H1 (cell line): ENCODE measurements at regions not wholly inside any gene's neighbourhood (a gene's known extent, or its start where the extent isn't known, plus 50 kb on each side); places are given as distances from the start of the nearest gene placed in this dataset.

Experiments
- CTCF ChIA-PET: fragments of 300-600 bp; sonication (Branson Sonifier 250); formaldehyde crosslinking; loops from one replicate; lab custom pipeline; 2021; ENCODE audit not compliant: partially characterized antibody; lab: Charles Lee
- POLR2A ChIA-PET: fragments of 300-600 bp; sonication (Branson Sonifier 250); formaldehyde crosslinking; loops from one replicate; lab custom pipeline; 2021; ENCODE audit warnings: inconsistent platforms; ENCODE audit not compliant: partially characterized antibody; lab: Charles Lee
- DNase-seq, 2 experiments: peaks; one replicate each; pipeline versions ENCODE4 v3.0.0 to v3.0.0-alpha.2; 2010 to 2022; ENCODE audit warnings: low spot score in 2 of 2, low read depth in 1 of 2, mixed read lengths in 1 of 2
- FAIRE-seq: peaks from 2 replicates; lab custom pipeline; 2011; peaks lifted over from hg19 to GRCh38; lab: Jason Lieb, UNC
- H2AFZ ChIP-seq: 2 replicates; pipeline ENCODE4 v1.8.1; 2012; ENCODE audit warnings: low read length, inconsistent platforms
- H2AK5ac ChIP-seq: 2 replicates; pipeline ENCODE4 v1.6.1; 2013; ENCODE audit warnings: low read depth, low read length
- H2BK120ac ChIP-seq: replicated peaks from 2 replicates; pipeline ENCODE3; 2013; ENCODE audit warnings: low read depth, low read length, inconsistent platforms
- H2BK12ac ChIP-seq: 2 replicates; pipeline ENCODE4 v1.6.1; 2013; ENCODE audit warnings: low read depth, low read length
- H2BK15ac ChIP-seq: 2 replicates; pipeline ENCODE4 v1.6.1; 2013; ENCODE audit warnings: low read length
- H2BK20ac ChIP-seq: 2 replicates; pipeline ENCODE4 v1.6.1; 2013; ENCODE audit warnings: low read length
- H2BK5ac ChIP-seq: 2 replicates; pipeline ENCODE4 v1.6.1; 2013; ENCODE audit warnings: low read depth, low read length
- H3K14ac ChIP-seq: 2 replicates; pipeline ENCODE4 v1.6.1; 2013; ENCODE audit warnings: inconsistent platforms; ENCODE audit not compliant: insufficient read length
- H3K18ac ChIP-seq: 2 replicates; pipeline ENCODE4 v1.6.1; 2013; ENCODE audit warnings: low read length; ENCODE audit errors: extremely low read depth
- H3K23ac ChIP-seq: 2 replicates; pipeline ENCODE4 v1.6.1; 2013; ENCODE audit warnings: inconsistent platforms; ENCODE audit not compliant: insufficient read length
- H3K23me2 ChIP-seq: 2 replicates; pipeline ENCODE4 v1.6.1; 2013; ENCODE audit warnings: low read depth, low read length
- H3K27ac ChIP-seq: 2 replicates; pipeline ENCODE4 v1.6.1; 2011; ENCODE audit warnings: low read depth, low read length, inconsistent platforms
- H3K27me3 ChIP-seq, 4 experiments: replicated peaks in 1 of 4; 1 replicate in 1 of 4; 2 replicates in 3 of 4; pipeline versions ENCODE4 v1.6.1 to v1.8.1; 2011 to 2013; ENCODE audit warnings: low read length in 3 of 4, mild to moderate bottlenecking in 3 of 4, inconsistent platforms in 2 of 4, mixed read lengths in 2 of 4, moderate library complexity in 1 of 4; ENCODE audit not compliant: control insufficient read depth in 3 of 4, insufficient read depth in 3 of 4; ENCODE audit errors: extremely low read depth in 1 of 4
- H3K36me3 ChIP-seq, 4 experiments: 2 replicates each; pipeline versions ENCODE4 v1.6.1 to v1.8.1; 2011 to 2013; ENCODE audit warnings: mild to moderate bottlenecking in 4 of 4, low read length in 3 of 4, moderate library complexity in 2 of 4, control low read depth in 1 of 4, inconsistent platforms in 1 of 4; ENCODE audit not compliant: insufficient read depth in 4 of 4, control insufficient read depth in 2 of 4
- H3K4ac ChIP-seq: replicated peaks from 2 replicates; pipeline ENCODE3; 2013; ENCODE audit warnings: low read length, low read depth, mixed read lengths, inconsistent platforms; ENCODE audit not compliant: insufficient read length
- H3K4me1 ChIP-seq, 4 experiments: replicated peaks in 1 of 4; 1 replicate in 1 of 4; 2 replicates in 3 of 4; pipeline versions ENCODE4 v1.6.1 to v1.8.1; 2011 to 2013; ENCODE audit warnings: low read length in 3 of 4, inconsistent platforms in 2 of 4, mixed read lengths in 1 of 4; ENCODE audit not compliant: insufficient read depth in 4 of 4, control insufficient read depth in 3 of 4
- H3K4me2 ChIP-seq, 2 experiments: 2 replicates each; pipeline versions ENCODE4 v1.6.1 to v1.8.1; 2011 to 2013; ENCODE audit warnings: low read depth in 2 of 2, low read length in 2 of 2, control low read depth in 1 of 2, inconsistent platforms in 1 of 2, mild to moderate bottlenecking in 1 of 2; ENCODE audit not compliant: insufficient read depth in 1 of 2
- H3K4me3 ChIP-seq, 4 experiments: fragments of 200-600, 300-600 bp in 1 of 4; sonication (generic), shearing (Covaris generic), sonication (Bioruptor Twin) in 1 of 4; 2 replicates each; pipeline versions ENCODE4 v1.5.1 to v1.8.1; 2011 to 2016; ENCODE audit warnings: low read length in 4 of 4, low read depth in 3 of 4, control low read depth in 2 of 4, inconsistent platforms in 2 of 4, mild to moderate bottlenecking in 2 of 4, mixed read lengths in 1 of 4, moderate library complexity in 1 of 4; ENCODE audit not compliant: insufficient read depth in 2 of 4; ENCODE audit errors: extremely low read depth in 1 of 4
- H3K56ac ChIP-seq: replicated peaks from 2 replicates; pipeline ENCODE3; 2013; ENCODE audit warnings: low read depth, mild to moderate bottlenecking, mixed read lengths, low read length, inconsistent platforms; ENCODE audit not compliant: insufficient read length
- H3K79me1 ChIP-seq: 2 replicates; pipeline ENCODE4 v1.6.1; 2013; ENCODE audit warnings: low read depth, low read length, control low read depth
- H3K79me2 ChIP-seq, 2 experiments: 2 replicates each; pipeline versions ENCODE4 v1.6.1 to v1.8.1; 2012 to 2013; ENCODE audit warnings: low read length in 2 of 2, mild to moderate bottlenecking in 2 of 2, inconsistent platforms in 1 of 2; ENCODE audit not compliant: insufficient read depth in 2 of 2, control insufficient read depth in 1 of 2
- H3K9ac ChIP-seq, 4 experiments: replicated peaks in 1 of 4; 1 replicate in 1 of 4; 2 replicates in 3 of 4; pipeline versions ENCODE4 v1.6.1 to v1.8.1; 2011 to 2013; ENCODE audit warnings: low read depth in 3 of 4, low read length in 3 of 4, control low read depth in 2 of 4, mild to moderate bottlenecking in 2 of 4, moderate library complexity in 2 of 4, inconsistent platforms in 1 of 4; ENCODE audit errors: extremely low read depth in 1 of 4
- H3K9me3 ChIP-seq, 2 experiments: 2 replicates each; pipeline versions ENCODE4 v1.6.1 to v1.8.1; 2012 to 2013; ENCODE audit warnings: mild to moderate bottlenecking in 2 of 2, moderate library complexity in 2 of 2, control low read depth in 1 of 2, inconsistent platforms in 1 of 2, low read depth in 1 of 2, low read length in 1 of 2, mixed read lengths in 1 of 2; ENCODE audit not compliant: insufficient read depth in 2 of 2
- H4K20me1 ChIP-seq, 2 experiments: replicated peaks in 1 of 2; 2 replicates each; pipeline versions ENCODE3 to v1.8.1; 2011 to 2013; ENCODE audit warnings: inconsistent platforms in 2 of 2, low read length in 2 of 2, mild to moderate bottlenecking in 1 of 2; ENCODE audit not compliant: insufficient read depth in 2 of 2, control insufficient read depth in 1 of 2
- H4K5ac ChIP-seq: 2 replicates; pipeline ENCODE4 v1.6.1; 2013; ENCODE audit warnings: low read length, low read depth, mixed read lengths, inconsistent platforms; ENCODE audit not compliant: insufficient read length
- H4K8ac ChIP-seq: 2 replicates; pipeline ENCODE4 v1.8.0; 2013; ENCODE audit warnings: mild to moderate bottlenecking, moderate library complexity, low read length, inconsistent platforms; ENCODE audit not compliant: insufficient read depth; ENCODE audit errors: extremely low read depth
- H4K91ac ChIP-seq: replicated peaks from 2 replicates; pipeline ENCODE3; 2013; ENCODE audit warnings: low read length, mixed read lengths, inconsistent platforms; ENCODE audit not compliant: insufficient read length
- MAFK ChIP-seq: IDR thresholded peaks from 2 replicates; pipeline ENCODE4 v1.6.1; 2012; ENCODE audit warnings: low read depth, mild to moderate bottlenecking, improper control_type of control experiment, low read length
- SUZ12 ChIP-seq: fragments of 200-600 bp; sonication (generic); IDR thresholded peaks from 2 replicates; pipeline ENCODE4 v1.6.1; 2012; ENCODE audit warnings: mild to moderate bottlenecking, inconsistent platforms, low read length, moderate library complexity, mixed read lengths
- WGBS, 2 experiments: shearing (Covaris generic) in 1 of 2; methylation state at CpG; one replicate each; pipeline versions ENCODE4 v1.1.6 to v1.1.7; 2013 to 2015; ENCODE audit warnings: low lambda C conversion rate in 2 of 2, mixed read lengths in 2 of 2, inconsistent platforms in 1 of 2, low coverage in 1 of 2, missing lambda C conversion rate in 1 of 2; ENCODE audit not compliant: insufficient replicate concordance in 2 of 2, insufficient coverage in 1 of 2, insufficient read length in 1 of 2; ENCODE audit errors: extremely low coverage in 1 of 2, missing lambda C conversion rate in 1 of 2; 5-methylcytosine and 5-hydroxymethylcytosine counted together

DNA sequence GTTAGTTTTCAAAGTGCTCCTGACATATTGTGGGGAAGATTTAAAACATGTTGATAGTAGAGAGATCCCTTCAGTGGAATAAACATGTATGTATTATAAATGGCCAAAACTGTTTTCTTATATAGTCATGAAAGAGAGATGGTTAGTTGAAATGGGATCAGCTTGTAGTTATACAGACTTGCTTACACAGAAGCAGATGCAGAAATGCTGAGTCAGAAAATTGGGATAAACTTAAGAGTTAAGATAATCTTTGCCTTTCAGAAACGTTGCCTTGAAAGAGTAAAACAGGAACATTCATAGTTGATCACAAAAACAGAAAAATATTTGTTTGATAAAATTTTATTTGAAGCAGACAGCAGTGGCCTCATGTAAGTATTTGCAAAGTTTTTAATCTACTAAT is 433.2 kb upstream of the BCHE start:
- Histone ChIP-seq H3K36me3 (no peaks in the 10 kb centered on the region), H3K14ac (no peak overlapping the region), H3K56ac (no peak overlapping the region), H4K20me1 (no peaks in the 10 kb centered on the region), H3K4ac (no peak overlapping the region), H3K9me3 (no peaks in the 10 kb centered on the region), H3K79me1 (no peaks in the 10 kb centered on the region), H3K4me3 (no peak overlapping the region), H4K91ac (no peak overlapping the region), H2BK15ac (no peak overlapping the region), H3K4me1 (no peaks in the 10 kb centered on the region), H2BK120ac (no peak overlapping the region), H3K23me2 (no peaks in the 10 kb centered on the region), H3K23ac (no peak overlapping the region), H2BK20ac (no peak overlapping the region), H4K5ac (no peak overlapping the region), H3K9ac (no peak overlapping the region), H2BK12ac (no peak overlapping the region), H3K27me3 (no peaks in the 10 kb centered on the region), H2BK5ac (no peak overlapping the region), H4K8ac (no peak overlapping the region), H3K27ac (no peak overlapping the region), H2AFZ (no peak overlapping the region), H3K4me2 (no peak overlapping the region), H3K79me2 (no peaks in the 10 kb centered on the region), H2AK5ac (no peak overlapping the region), H3K18ac (no peak overlapping the region)
- TF ChIP-seq SUZ12 (no peak), MAFK (peak; percentile 60; the same call in 1 of the 2 replicates)
- POLR2A ChIA-PET: no interaction called here
- no peak for FAIRE-seq
- DNase-seq: no peak
- CTCF ChIA-PET: no interaction called here
- 88% methylated on average over 1 of the region's 1 CpG; no CpG with 5 or more reads in 1 of the 2 experiments for WGBS, 2 experiments
